GM18867 (cell line): ENCODE measurements at regions not wholly inside any gene's neighbourhood (a gene's known extent, or its start where the extent isn't known, plus 50 kb on each side); places are given as distances from the start of the nearest gene placed in this dataset.
"Not testable (repeated sequence)": the region's sequence is repeated elsewhere in the genome, so short reads cannot be mapped to it uniquely, and the experiment has no call there.

ENCODE experiments used
- ATAC-seq: cut with Tn5 transposase; IDR thresholded peaks from one replicate; pipeline ENCODE4 v1.9.1; 2021; ENCODE audit warnings: mild to moderate bottlenecking, moderate library complexity; ENCODE audit not compliant: unreplicated experiment

GRCh38 chr5:104146652-104147051, 584.1 kb upstream of the NUDT12 start:
- no peak for ATAC-seq

GRCh38 chr5:104139840-104140239, 577.3 kb upstream of the NUDT12 start:
- ATAC-seq: no peak

DNA sequence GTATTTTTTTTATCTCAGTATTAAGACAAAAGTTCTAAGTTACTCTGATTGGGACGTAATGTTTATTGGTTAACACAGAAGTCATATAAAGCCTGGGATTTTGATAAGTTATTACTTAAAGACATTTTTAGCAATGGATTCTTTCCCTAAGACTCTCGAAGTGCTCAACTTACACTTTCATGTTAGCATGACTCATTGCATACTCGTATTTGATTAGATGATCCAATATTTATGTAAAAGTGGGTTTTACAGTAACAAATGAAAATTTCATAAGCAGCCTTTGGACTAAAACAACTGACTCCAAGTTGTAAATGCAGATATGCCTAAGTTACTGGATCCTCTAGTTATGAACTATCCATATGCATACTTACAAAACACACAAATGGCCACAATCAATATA, 567.7 kb upstream of the NUDT12 start:
- no peak for ATAC-seq

DNA sequence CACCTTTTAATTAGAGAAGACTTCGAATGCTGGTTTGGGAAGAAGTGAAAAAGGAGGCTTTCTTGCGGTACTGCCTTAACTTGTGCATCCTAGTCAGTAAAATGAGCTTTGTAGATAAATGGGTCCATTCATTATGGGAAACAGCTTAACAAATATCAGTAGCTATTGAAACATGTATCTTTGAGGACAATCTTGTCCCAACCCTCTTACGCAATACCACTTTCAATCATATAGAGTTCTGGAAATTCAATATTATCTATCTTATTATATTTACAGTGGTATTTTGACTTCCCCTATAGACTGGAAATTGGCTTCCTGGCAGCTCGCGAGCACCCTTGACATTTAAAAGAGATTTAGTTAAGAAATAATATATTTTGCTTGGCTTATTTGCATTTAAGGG, 565.8 kb upstream of the NUDT12 start:
- no peak for ATAC-seq

- ATAC-seq: no peak
Measured at GRCh38 chr5:104126980-104127379, 564.4 kb upstream of the NUDT12 start.

- ATAC-seq: no peak
Measured at GRCh38 chr5:104119529-104119928, 556.9 kb upstream of the NUDT12 start.

DNA sequence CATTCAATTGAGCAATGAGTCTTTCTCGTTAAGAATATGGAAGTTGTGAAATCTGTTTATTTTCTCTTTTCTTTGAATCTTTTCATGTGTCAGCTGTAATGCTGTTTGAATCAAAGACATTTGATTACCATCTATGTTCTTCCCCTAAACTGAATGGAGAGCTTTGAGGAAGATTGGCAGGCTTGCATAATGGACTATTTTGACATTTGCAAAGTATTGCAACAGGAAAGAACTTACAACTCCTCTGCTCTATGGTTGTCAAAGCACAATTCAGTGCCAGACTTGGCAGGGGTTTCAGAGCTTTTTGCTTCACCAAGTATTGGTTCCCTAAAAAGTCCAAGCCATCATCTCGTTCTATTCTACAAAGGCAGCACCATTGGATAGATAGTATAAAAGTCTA, 549.0 kb upstream of the NUDT12 start:
- no peak for ATAC-seq

DNA sequence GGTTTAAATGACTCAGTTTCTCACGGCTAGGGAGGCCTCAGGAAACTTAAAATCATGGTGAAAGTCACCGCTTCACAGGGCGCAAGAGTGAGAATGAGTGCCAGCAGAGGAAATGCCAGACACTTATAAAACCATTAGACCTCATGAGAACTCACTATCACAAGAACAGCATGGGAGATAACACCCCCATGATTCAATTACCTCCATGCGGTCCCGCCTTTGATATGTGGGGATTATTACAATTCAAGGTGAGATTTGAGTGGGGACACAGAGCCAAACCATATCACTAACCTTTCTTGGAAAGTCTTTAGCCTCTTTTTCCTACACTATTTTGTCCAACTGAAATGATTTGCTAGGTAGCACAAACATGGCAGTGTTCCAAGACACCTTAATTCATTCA, 533.9 kb upstream of the NUDT12 start:
- ATAC-seq: no peak

- ATAC-seq: no peak
Measured at GRCh38 chr5:104095527-104095926, 532.9 kb upstream of the NUDT12 start.

- ATAC-seq: peak; percentile 84
Measured at GRCh38 chr5:104088876-104089778, 526.5 kb upstream of the NUDT12 start.

DNA sequence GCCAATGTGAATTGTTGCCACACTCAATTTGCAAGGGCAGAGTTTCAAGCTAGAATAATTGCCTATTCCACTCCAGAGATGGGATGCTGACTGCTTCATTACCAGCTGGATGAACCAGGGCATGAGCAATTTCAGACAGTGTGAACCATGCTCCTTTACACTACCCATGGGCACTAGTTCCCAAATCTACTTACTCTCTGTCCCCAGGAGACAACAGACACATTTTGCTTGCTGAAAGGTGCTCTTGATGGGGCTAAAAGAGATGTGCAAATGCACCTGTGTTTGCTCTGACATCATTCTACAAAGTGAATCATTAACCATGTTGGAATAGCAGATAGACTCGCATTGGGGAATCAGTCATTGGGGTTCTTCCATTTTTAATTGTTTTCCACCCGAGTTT, 522.3 kb upstream of the NUDT12 start:
- ATAC-seq: no peak

- no peak for ATAC-seq
Measured at GRCh38 chr5:104082754-104083153, 520.2 kb upstream of the NUDT12 start.

DNA sequence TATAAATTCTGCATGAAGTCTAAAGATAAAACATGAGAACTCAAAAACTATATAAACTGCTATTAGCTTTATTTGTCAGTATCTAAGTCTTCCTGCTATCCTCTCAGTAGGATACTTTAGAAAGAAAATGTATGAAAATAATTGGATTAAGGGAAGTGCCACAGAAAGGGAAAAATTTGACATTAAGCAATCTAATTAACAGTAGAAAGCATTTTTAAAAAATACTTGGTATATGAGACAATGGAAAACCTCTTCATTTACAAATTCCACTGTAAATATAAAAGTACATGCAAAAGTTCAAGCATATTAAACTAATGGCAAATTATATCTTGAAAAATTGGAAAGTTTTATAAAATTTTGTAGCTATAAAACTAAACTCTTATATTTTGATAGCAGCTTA, 518.6 kb upstream of the NUDT12 start:
- ATAC-seq: no peak

DNA sequence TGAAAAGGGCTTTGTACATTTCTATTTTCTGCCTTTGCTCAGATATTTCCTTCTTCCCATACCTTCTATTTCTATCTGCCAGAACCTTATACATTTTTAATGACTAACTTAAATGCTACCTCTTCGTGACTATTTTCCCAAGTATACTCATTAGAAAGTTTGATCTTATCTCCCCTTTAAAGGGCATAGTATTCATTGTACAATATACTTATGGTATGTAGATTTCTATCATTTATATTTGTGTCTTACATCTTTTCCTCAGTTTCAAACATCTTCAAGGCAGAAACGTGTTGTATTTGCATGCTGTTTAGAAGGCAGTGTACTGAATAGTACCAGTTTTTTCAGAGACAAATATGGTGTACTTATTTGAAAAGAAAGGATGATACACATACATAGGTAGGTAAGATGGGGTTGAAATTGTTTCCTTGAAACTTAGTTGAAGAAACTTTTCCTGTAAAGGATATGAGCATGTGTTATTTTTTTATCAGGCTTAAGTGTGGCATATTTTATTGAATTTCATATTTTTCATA, 518.1 kb upstream of the NUDT12 start:
- no peak for ATAC-seq

DNA sequence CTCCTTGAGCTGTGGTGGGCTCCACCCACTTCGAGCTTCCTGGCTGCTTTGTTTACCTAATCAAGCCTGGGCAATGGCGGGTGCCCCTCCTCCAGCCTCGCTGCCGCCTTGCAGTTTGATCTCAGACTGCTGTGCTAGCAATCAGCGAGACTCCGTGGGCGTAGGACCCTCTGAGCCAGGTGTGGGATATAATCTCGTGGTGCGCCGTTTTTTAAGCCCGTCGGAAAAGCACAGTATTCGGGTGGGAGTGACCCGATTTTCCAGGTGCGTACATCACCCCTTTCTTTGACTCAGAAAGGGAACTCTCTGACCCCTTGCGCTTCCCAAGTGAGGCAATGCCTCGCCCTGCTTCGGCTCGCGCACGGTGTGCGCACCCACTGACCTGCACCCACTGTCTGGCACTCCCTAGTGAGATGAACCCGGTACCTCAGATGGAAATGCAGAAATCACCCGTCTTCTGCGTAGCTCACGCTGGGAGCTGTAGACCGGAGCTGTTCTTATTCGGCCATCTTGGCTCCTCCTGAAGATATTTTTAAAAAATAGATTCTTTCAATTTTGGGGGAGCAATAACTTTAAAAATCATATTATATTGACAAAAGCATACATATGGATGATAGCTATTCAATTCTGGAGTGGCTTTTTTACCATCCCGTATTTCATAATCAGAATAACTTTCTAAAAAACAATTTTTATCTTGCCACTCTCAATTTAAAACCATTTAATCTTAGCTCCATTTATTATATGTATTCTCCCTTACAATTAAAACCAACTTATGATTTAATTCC, 517.5 kb upstream of the NUDT12 start:
- not testable (repeated sequence) for ATAC-seq

DNA sequence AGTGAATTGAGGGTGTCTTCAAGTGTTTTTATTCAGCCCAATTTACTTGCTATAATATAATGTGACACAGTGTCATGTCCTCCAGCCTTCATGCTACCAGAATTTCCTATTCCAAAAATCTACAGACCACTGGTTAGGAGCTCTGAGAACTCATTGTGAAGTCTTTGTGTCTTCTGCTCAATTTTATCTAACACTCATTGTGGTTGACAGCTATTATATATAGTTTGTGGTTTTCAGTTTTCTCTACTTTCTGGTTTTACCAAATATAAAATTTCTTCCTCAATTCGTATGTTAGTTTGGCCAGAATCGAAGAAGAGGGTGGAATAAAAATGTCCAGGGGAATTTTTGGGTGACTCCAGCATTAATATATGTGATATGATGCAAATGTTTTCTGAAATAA, 509.3 kb upstream of the NUDT12 start:
- ATAC-seq: no peak

DNA sequence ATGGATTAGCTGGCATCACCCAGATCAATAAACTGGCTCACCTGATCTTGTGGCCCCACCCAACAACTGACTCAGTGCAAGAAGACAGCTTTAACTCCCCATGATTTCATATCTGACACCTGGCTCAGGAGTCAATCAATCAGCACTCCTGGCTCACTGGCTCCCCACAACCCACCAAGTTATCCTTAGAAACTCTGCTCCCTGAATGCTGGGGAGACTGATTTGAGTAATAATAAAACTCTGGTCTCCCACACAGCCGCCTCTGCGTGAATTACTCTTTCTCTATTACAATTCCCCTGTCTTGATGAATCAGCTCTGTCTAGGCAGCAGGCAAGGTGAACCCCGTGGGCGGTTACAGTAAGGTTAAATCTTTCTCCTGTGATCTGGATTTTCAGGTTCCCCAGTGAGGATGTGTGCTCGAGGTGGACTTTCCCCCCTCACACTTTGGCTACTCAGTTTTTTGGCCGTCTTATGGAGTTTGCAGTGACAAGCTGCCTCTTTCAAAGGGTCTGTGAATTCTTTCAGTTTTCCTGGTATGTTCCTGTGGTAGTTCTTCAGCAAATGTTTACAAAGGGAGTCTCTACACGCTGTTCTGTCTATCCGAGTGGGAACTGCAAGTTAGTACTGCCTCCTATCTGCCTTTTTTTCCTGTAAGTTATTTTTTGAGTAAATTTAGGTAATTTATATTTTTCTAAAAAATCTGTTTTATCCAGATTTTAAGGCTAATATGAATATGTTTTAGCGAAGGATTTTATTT, 500.2 kb upstream of the NUDT12 start:
- no peak for ATAC-seq

DNA sequence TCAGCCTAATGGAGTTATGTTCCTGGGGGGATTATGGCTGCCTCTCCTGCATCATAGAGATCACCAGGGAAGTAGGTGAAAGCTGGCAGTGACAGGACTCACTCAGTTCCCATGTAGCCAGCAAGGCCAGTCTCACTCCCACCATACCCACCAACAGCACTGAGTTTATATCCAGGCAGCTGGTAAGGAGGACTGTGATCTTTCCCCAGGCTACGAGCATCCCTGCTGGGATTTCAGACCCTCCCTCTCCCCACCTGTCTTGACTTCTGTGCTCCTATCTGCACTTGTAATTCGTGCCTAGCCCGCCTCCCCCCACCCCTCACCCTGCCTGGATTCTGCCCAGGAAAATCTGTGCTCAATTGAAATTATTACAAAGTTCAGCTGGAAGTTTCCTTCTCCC, 499.1 kb upstream of the NUDT12 start:
- no peak for ATAC-seq

- ATAC-seq: no peak
Measured at GRCh38 chr5:104053353-104053649, 490.7 kb upstream of the NUDT12 start.

DNA sequence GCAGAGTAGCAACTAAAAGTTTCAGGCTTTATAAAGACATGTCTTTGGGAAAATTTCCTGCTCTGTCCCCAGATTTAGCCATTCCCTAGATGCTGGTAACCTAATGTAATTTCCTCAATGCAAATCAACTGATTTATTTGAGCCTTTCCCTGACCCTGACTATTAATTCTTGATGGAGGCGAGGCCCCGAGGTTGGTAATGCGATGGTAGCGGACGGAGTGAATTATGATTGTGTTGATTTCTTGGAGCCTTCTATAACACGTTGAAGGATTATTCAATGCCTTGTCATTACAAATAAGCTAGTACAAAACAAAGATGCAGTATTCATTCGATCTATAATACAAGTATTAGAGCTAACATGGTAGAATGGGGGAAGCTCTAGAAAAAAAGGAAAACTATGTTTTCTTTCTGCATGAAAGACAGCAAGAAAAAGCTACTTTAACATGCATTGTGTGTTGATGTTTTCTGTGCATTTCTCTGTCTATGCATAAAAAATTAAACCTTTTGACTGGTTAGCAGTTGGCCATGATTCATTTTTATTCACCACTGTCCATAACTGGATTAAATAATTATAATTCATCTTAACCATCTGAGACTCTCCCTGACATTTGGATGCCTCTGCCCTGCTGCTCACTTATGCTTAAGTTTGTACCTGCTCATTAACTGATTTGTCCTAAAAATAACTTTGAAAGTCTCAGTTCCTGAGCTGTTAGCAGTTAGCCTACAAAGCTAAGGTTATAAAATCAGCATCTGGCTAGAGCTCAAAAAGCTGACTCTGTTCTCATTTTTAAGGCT, 490.2 kb upstream of the NUDT12 start:
- no peak for ATAC-seq

DNA sequence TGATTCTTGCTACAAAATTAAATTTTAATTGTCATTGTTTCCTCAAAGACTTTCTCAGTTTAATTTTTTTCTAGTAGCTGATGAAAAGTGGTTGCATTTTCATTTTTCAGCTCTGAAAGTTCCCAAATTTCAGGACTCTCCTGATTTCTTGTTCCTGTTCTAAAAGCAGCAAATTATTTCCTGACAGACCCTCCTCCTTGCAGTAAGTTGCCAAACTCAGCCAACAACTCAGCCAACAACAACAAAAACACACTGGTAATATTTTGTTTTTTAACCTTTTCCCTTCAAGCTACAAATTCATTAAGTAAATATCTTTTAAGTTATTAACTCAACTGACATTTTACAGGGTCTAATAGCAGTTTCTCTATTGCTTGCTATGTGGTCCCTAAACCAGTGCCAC, 487.8 kb upstream of the NUDT12 start:
- ATAC-seq: no peak
